Ovary (tissue), 7 donors: ENCODE measurements at regions not wholly inside any gene's neighbourhood (a gene's known extent, or its start where the extent isn't known, plus 50 kb on each side); places are given as distances from the start of the nearest gene placed in this dataset.

ENCODE experiments used
- DNase-seq, 5 donors: peaks; one replicate each; pipeline ENCODE4 v3.0.0-alpha.2; 2019 to 2020
- H3K27ac ChIP-seq, 2 donors: fragments of 200-600 bp; one replicate each; pipeline versions ENCODE4 v1.5.1 to v1.8.0; 2019 to 2022
- H3K27me3 ChIP-seq: fragments of 200-600 bp; one replicate; pipeline ENCODE4 v1.8.0; 2022
- H3K36me3 ChIP-seq: fragments of 200-600 bp; sonication (generic); one replicate; pipeline ENCODE4 v1.5.1; 2019
- H3K4me1 ChIP-seq: one replicate; pipeline ENCODE4 v1.8.1; 2013; ENCODE audit warnings: mild to moderate bottlenecking, moderate library complexity; ENCODE audit not compliant: insufficient read depth
- H3K4me3 ChIP-seq: fragments of 200-600 bp; sonication (generic); one replicate; pipeline ENCODE4 v1.5.1; 2017
- H3K9me3 ChIP-seq, 2 donors: fragments of 200-600 bp in 1 of 2; sonication (generic) in 1 of 2; one replicate each; pipeline versions ENCODE4 v1.5.1 to v1.8.1; 2013 to 2019; ENCODE audit warnings: mild to moderate bottlenecking in 1 of 2, moderate library complexity in 1 of 2
- EP300 ChIP-seq: sonication (generic); formaldehyde crosslinking; IDR thresholded peaks from one replicate; pipeline ENCODE4 v1.6.1; 2017; ENCODE audit warnings: antibody characterized with exemption
- POLR2A ChIP-seq: fragments of 450-650 bp; IDR thresholded peaks from one replicate; pipeline ENCODE4 v1.6.1; 2017; ENCODE audit warnings: antibody characterized with exemption, mild to moderate bottlenecking, moderate library complexity
- WGBS, 3 donors: extraction: QIAGEN DNeasy Blood & Tissue Kit in 1 of 3; methylation state at CpG; one replicate each; pipeline versions ENCODE4 v1.1.5 to v1.1.7; 2013 to 2017; 5-methylcytosine and 5-hydroxymethylcytosine counted together
- intact Hi-C, 4 donors: fragments of 100-400 bp; cut with DNase I; formaldehyde crosslinking; loops; one replicate each; pipeline versions ENCODE4 v1.11.0 to v1.15.1; 2022 to 2023
- TF ChIP-seq, protein P1 (sequence below), 3 donors: fragments of 450-650 bp in 2 of 3; fragments of 200-600 bp in 1 of 3; IDR thresholded peaks; one replicate each; pipeline versions ENCODE4 v1.5.1 to v1.8.0; 2016 to 2022; ENCODE audit warnings: antibody characterized with exemption in 3 of 3, mild to moderate bottlenecking in 1 of 3
- donor health status: DM: no; HTN: no; CAD: no; lungs with moderate emphysema.
- donor health status: DM: no; HTN: no; CAD: no.
- donor health status: Bipolar disorder and iron deficiency.
- donor health status: DM: no; HTN: no; CAD: no.
- donor health status: DM: yes; HTN: yes; CAD: no.

DNA sequence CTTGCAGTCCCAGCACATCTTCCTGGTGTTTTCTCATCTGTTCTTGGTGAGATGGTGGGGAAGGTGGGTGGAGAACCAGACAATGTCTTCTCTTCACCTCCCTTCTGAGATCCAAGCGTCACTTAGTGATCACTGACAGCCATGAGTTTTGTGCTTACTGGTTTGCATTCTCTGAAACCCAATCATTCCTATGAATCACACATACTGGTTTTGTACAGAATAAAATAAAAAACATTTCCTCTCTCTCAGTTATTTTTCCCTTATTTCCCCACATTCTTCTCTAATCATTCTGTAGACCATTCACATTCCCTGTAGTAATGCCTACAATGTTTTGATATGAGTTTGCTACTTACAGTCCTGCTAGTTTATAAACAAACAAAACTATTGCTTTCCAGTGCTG, 143.8 kb upstream of the SLC13A1 start:
- Histone ChIP-seq H3K27ac (no peak overlapping the region), H3K27me3 (no peaks in the 10 kb centered on the region), H3K36me3 (no peaks in the 10 kb centered on the region), H3K4me1 (no peaks in the 10 kb centered on the region), H3K4me3 (no peak overlapping the region), H3K9me3 (no peaks in the 10 kb centered on the region)
- 5 to 44% (median 25%) methylated on average over 1 of the region's 1 CpG for WGBS, 3 donors
- intact Hi-C loops: no loop called here
- no peak for DNase-seq
- TF ChIP-seq, protein P1, sequence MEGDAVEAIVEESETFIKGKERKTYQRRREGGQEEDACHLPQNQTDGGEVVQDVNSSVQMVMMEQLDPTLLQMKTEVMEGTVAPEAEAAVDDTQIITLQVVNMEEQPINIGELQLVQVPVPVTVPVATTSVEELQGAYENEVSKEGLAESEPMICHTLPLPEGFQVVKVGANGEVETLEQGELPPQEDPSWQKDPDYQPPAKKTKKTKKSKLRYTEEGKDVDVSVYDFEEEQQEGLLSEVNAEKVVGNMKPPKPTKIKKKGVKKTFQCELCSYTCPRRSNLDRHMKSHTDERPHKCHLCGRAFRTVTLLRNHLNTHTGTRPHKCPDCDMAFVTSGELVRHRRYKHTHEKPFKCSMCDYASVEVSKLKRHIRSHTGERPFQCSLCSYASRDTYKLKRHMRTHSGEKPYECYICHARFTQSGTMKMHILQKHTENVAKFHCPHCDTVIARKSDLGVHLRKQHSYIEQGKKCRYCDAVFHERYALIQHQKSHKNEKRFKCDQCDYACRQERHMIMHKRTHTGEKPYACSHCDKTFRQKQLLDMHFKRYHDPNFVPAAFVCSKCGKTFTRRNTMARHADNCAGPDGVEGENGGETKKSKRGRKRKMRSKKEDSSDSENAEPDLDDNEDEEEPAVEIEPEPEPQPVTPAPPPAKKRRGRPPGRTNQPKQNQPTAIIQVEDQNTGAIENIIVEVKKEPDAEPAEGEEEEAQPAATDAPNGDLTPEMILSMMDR (IDR thresholded peaks at IDR 0.05): no peak
- TF ChIP-seq POLR2A (no peak), EP300 (no peak)

DNA sequence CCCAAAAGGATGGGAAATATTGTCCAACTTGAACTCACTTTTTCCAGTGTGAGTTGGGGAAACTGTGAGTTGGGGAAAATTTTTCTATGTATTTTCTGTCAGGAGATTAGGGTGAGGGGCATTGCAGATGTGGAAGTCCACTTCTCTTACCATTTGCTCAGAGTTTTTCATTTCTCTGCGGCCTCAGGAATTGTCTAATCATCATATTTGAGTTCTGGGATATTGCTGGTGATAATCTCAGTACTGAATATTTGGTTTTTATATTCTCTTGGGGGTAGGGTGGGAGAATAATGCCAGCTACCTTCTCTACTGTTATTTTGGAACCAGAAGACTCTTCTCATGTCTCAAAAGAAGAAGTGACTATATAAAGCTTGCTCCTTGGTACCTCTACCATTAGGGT, 141.3 kb upstream of the SLC13A1 start:
- TF ChIP-seq POLR2A (no peak), EP300 (no peak)
- TF ChIP-seq, protein P1 (IDR thresholded peaks at IDR 0.05): no peak
- Histone ChIP-seq H3K27me3 (no peaks in the 10 kb centered on the region), H3K36me3 (no peaks in the 10 kb centered on the region), H3K9me3 (no peaks in the 10 kb centered on the region), H3K27ac (no peak overlapping the region), H3K4me3 (no peak overlapping the region), H3K4me1 (no peaks in the 10 kb centered on the region)
- WGBS, 3 donors: 94 to 97% (median 96%) methylated on average over 1 of the region's 1 CpG
- intact Hi-C loops: no loop called here
- DNase-seq: no peak

DNA sequence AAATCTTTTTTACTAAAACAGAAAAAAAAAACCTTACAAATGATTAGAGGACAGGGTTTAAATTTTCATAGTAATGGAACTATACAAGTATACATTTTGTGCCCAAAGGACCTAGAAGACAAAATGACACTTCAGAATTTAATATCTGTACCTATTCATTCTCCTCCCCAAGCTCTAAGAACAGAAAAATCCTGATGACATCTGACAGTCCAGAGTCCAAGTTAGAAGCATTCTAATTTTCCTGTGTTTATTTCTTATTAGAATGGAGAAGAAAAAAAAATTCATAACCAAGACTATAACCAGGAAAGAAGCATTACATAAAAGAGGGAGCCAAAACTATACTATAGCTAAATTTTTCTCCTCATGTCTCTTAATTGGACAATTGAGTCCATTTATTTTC, 138.9 kb upstream of the SLC13A1 start:
- DNase-seq: no peak
- TF ChIP-seq EP300 (no peak), POLR2A (no peak)
- TF ChIP-seq, protein P1 (IDR thresholded peaks at IDR 0.05): no peak
- no peaks in the 10 kb centered on the region for H3K36me3 ChIP-seq
- H3K27ac ChIP-seq: no peak overlapping the region
- H3K4me3 ChIP-seq: no peak overlapping the region
- no peaks in the 10 kb centered on the region for H3K4me1 ChIP-seq
- intact Hi-C loops: no loop called here
- no peaks in the 10 kb centered on the region for H3K9me3 ChIP-seq
- H3K27me3 ChIP-seq: no peaks in the 10 kb centered on the region

DNA sequence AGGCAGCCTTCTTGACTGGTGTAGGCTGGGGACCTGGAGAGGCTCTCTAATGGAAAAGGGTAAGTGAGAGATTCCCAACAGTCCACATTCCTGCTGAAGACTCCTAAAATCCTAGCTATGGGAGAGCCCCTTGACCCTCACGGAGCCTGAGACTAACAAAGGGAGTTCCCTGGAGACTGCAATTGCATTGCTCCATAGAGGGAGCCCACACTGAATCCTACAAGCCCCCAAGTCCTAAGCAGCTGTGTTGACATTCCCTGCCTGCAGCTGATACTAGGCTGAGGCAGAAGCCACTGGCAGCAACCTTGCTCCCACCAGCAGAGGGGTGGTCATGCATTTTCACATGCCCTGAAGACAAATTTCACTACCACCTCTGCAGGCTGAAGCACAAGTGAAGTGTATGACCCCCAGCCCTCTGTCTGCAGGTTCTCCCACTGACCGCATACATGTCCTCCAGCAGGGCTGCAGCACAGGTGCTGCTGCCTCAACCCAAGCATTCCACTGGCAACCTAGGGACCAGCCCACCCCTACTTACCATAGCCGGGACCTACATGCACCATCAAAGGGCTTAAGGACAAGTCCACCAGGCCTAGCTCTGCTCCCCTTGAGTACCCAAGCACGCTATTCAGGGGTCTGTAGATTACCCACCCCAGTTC, 130.3 kb upstream of the SLC13A1 start:
- H3K4me1 ChIP-seq: no peaks in the 10 kb centered on the region
- intact Hi-C loops: no loop called here
- DNase-seq: no peak
- H3K27ac ChIP-seq: no peak overlapping the region
- no peaks in the 10 kb centered on the region for H3K9me3 ChIP-seq
- WGBS, 3 donors: 81 to 93% (median 92%) methylated on average over 4 of the region's 4 CpGs
- H3K27me3 ChIP-seq: no peaks in the 10 kb centered on the region
- no peaks in the 10 kb centered on the region for H3K36me3 ChIP-seq
- TF ChIP-seq POLR2A: no peak
- H3K4me3 ChIP-seq: no peak overlapping the region

DNA sequence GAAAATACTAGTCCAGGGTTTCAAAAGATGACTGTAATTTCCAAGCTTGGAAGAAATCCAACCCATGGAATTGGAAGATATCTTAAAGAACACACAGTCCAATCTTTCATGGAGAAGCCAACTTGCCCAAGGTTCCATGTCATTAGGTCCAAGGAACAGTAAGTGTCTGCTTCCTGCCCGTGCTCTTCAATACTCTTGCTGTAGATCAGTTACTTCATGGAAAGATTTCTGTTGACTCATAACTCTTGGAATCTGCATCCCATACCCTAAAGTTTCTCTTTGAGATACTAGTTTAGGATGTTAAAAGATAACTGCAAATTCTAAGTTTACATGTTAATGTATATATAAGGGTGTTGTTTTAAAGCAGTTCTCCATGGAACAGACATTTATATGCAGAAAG, 127.9 kb upstream of the SLC13A1 start:
- WGBS, 3 donors: 83 to 98% (median 89%) methylated on average over 1 of the region's 1 CpG
- intact Hi-C loops: no loop called here
- Histone ChIP-seq H3K4me3 (no peak overlapping the region), H3K27ac (no peak overlapping the region), H3K4me1 (no peaks in the 10 kb centered on the region), H3K36me3 (no peaks in the 10 kb centered on the region), H3K27me3 (no peaks in the 10 kb centered on the region), H3K9me3 (no peaks in the 10 kb centered on the region)
- no peak for TF ChIP-seq POLR2A
- TF ChIP-seq, protein P1 (IDR thresholded peaks at IDR 0.05): no peak
- no peak for TF ChIP-seq EP300
- no peak for DNase-seq
